ENCODE measurements at regions not wholly inside any gene's neighbourhood (a gene's known extent, or its start where the extent isn't known, plus 50 kb on each side); places are given as distances from the start of the nearest gene placed in this dataset.

- Histone ChIP-seq H3K27me3 (no peaks in the 10 kb centered on the region), H3K9me3 (no peaks in the 10 kb centered on the region), H3K4me3 (no peak overlapping the region), H3K4me1 (no peaks in the 10 kb centered on the region), H3K36me3 (no peaks in the 10 kb centered on the region), H3K27ac (no peak overlapping the region)
- no peak for TF ChIP-seq CTCF (IDR thresholded peaks at IDR 0.05)
- FAIRE-seq (no peak), DNase-seq (no peak), ATAC-seq (no peak)
- WGBS, 2 donors = 72 to 81% methylated on average over 4 of the region's 4 CpGs
- intact Hi-C loops (cut with DNase I) = no loop called here
These were observed 759.1 kb downstream of the GALC start for GRCh38 chr14:87233806-87234384.

GRCh38 chr14:87233266-87233665 is 759.7 kb downstream of the GALC start:
- no peak overlapping the region for H3K4me3 ChIP-seq
- H3K27ac ChIP-seq = no peak overlapping the region
- ATAC-seq (peak in 3 of 4 donors; percentile 41 to 69 (median 43)), FAIRE-seq (no peak), DNase-seq (no peak)
- no peaks in the 10 kb centered on the region for H3K9me3 ChIP-seq
- no peaks in the 10 kb centered on the region for H3K4me1 ChIP-seq
- TF ChIP-seq CTCF (IDR thresholded peaks at IDR 0.05) = no peak
- H3K27me3 ChIP-seq = no peaks in the 10 kb centered on the region
- no peaks in the 10 kb centered on the region for H3K36me3 ChIP-seq
- intact Hi-C loops (cut with DNase I) = no loop called here
- WGBS, 2 donors = 7 to 19% methylated on average over 2 of the region's 2 CpGs

GRCh38 chr14:87231336-87232026 is 761.5 kb downstream of the GALC start:
- no peaks in the 10 kb centered on the region for H3K4me1 ChIP-seq
- intact Hi-C loops (cut with DNase I) = no loop called here
- H3K27me3 ChIP-seq = no peaks in the 10 kb centered on the region
- no peak overlapping the region for H3K4me3 ChIP-seq
- no peaks in the 10 kb centered on the region for H3K36me3 ChIP-seq
- no peak overlapping the region for H3K27ac ChIP-seq
- DNase-seq (no peak), FAIRE-seq (no peak), ATAC-seq (no peak)
- TF ChIP-seq CTCF (IDR thresholded peaks at IDR 0.05) = no peak
- H3K9me3 ChIP-seq = no peaks in the 10 kb centered on the region
- 85 to 87% methylated on average over 3 of the region's 3 CpGs for WGBS, 2 donors

GRCh38 chr14:87230726-87231125 is 762.3 kb downstream of the GALC start:
- no peaks in the 10 kb centered on the region for H3K36me3 ChIP-seq
- ATAC-seq (no peak), FAIRE-seq (no peak), DNase-seq (no peak)
- H3K4me1 ChIP-seq = no peaks in the 10 kb centered on the region
- H3K27me3 ChIP-seq = no peaks in the 10 kb centered on the region
- no peak overlapping the region for H3K4me3 ChIP-seq
- intact Hi-C loops (cut with DNase I) = no loop called here
- no peaks in the 10 kb centered on the region for H3K9me3 ChIP-seq
- TF ChIP-seq CTCF (IDR thresholded peaks at IDR 0.05) = no peak
- no peak overlapping the region for H3K27ac ChIP-seq

- Histone ChIP-seq H3K4me3 (no peak overlapping the region), H3K36me3 (no peaks in the 10 kb centered on the region), H3K9me3 (no peaks in the 10 kb centered on the region), H3K4me1 (no peaks in the 10 kb centered on the region), H3K27me3 (no peaks in the 10 kb centered on the region), H3K27ac (no peak overlapping the region)
- ATAC-seq (no peak), FAIRE-seq (no peak), DNase-seq (no peak)
- no peak for TF ChIP-seq CTCF (IDR thresholded peaks at IDR 0.05)
- intact Hi-C loops (cut with DNase I) = no loop called here
- 75 to 78% methylated on average over 1 of the region's 1 CpG for WGBS, 2 donors
These were observed 763.9 kb downstream of the GALC start for GRCh38 chr14:87229131-87229530.
